A549 (cell line): ENCODE measurements at regions not wholly inside any gene's neighbourhood (a gene's known extent, or its start where the extent isn't known, plus 50 kb on each side); places are given as distances from the start of the nearest gene placed in this dataset.

Experiments used
- BHLHE40 ChIP-seq: IDR thresholded peaks from 2 replicates; pipeline ENCODE4 v1.6.1; 2012; ENCODE audit warnings: low read depth, low read length, inconsistent platforms
- EP300 ChIP-seq, 2 experiments: fragments of >200 bp; sonication (Bioruptor Twin); formaldehyde crosslinking; IDR thresholded peaks; 2 replicates in 1 of 2; 3 replicates in 1 of 2; pipeline ENCODE4 v1.6.1; 2016 to 2017

DNA sequence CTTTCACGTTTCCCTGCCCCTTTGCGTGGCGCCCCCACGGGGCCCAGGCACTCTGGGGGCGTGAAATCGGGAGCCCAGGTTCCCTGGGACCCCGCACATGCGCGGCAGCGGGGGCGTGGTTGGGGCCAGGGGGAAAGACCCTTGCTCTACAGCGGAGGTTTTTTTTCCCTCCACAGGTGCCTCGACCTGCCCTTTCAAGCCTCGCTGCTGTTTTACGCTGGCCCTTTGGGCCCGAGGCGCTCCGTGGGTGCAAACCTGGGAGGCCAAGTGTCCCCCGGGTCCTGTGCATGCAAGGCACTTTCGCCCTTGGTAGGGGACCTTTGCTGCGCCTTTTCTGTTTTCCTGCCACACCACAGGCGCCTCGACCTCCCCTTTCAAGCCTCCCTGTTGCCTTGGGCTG, 329.8 kb downstream of the ALG10 start:
- TF ChIP-seq BHLHE40: no peak
- TF ChIP-seq EP300 (IDR thresholded peaks at IDR 0.05): no peak
